Lower leg skin (tissue), 4 donors: ENCODE measurements at regions not wholly inside any gene's neighbourhood (a gene's known extent, or its start where the extent isn't known, plus 50 kb on each side); places are given as distances from the start of the nearest gene placed in this dataset.

Experiments used
- DNase-seq, 2 donors: peaks; one replicate each; pipeline ENCODE4 v3.0.0-alpha.2; 2019; ENCODE audit warnings: low spot score in 2 of 2
- H3K4me3 ChIP-seq: fragments of 200-600 bp; sonication (generic); 2 replicates; pipeline ENCODE4 v1.5.1; 2017; ENCODE audit warnings: mild to moderate bottlenecking, low read depth; ENCODE audit not compliant: poor library complexity, severe bottlenecking
- POLR2A ChIP-seq, 2 donors: fragments of 450-650 bp; IDR thresholded peaks; one replicate each; pipeline ENCODE4 v1.6.1; 2016 to 2017; ENCODE audit warnings: antibody characterized with exemption in 2 of 2, mild to moderate bottlenecking in 1 of 2, moderate library complexity in 1 of 2
- WGBS, 2 donors: methylation state at CpG; one replicate each; pipeline ENCODE4 v1.1.5; 2018; 5-methylcytosine and 5-hydroxymethylcytosine counted together
- intact Hi-C: fragments of 100-400 bp; cut with DNase I; formaldehyde crosslinking; loops from one replicate; pipeline ENCODE4 v1.15.0; 2023; ENCODE audit warnings: low total_unique reads
- TF ChIP-seq, protein P1 (sequence below), 3 donors: fragments of 450-650 bp; IDR thresholded peaks; one replicate each; pipeline ENCODE4 v1.5.1; 2016; ENCODE audit warnings: antibody characterized with exemption in 3 of 3, mild to moderate bottlenecking in 3 of 3, moderate library complexity in 2 of 3

DNA sequence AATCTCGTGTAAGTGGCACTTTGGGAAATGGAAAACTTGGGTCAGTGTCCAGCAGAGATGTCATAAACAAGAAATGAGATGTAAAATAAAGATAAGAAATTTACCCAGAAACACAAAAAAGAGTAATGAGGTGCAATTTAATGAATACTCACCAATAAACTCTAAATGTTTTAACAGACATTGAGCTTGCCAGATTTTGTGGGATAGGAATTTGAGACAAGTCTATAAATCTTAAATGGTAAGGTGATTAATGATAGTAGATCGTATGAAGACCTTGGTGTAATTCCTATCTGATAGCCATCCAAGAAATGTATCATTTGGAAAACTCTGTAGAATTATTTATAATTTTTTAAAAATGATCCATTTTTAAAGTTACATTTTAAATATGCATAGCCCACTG is 682.4 kb downstream of the MAT2B start:
- 48 to 63% methylated on average over 2 of the region's 2 CpGs for WGBS, 2 donors
- intact Hi-C loops = no loop called here
- DNase-seq = no peak
- TF ChIP-seq, protein P1, sequence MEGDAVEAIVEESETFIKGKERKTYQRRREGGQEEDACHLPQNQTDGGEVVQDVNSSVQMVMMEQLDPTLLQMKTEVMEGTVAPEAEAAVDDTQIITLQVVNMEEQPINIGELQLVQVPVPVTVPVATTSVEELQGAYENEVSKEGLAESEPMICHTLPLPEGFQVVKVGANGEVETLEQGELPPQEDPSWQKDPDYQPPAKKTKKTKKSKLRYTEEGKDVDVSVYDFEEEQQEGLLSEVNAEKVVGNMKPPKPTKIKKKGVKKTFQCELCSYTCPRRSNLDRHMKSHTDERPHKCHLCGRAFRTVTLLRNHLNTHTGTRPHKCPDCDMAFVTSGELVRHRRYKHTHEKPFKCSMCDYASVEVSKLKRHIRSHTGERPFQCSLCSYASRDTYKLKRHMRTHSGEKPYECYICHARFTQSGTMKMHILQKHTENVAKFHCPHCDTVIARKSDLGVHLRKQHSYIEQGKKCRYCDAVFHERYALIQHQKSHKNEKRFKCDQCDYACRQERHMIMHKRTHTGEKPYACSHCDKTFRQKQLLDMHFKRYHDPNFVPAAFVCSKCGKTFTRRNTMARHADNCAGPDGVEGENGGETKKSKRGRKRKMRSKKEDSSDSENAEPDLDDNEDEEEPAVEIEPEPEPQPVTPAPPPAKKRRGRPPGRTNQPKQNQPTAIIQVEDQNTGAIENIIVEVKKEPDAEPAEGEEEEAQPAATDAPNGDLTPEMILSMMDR (IDR thresholded peaks at IDR 0.05) = no peak
- no peak for TF ChIP-seq POLR2A (IDR thresholded peaks at IDR 0.05)
- H3K4me3 ChIP-seq = no peak overlapping the region

DNA sequence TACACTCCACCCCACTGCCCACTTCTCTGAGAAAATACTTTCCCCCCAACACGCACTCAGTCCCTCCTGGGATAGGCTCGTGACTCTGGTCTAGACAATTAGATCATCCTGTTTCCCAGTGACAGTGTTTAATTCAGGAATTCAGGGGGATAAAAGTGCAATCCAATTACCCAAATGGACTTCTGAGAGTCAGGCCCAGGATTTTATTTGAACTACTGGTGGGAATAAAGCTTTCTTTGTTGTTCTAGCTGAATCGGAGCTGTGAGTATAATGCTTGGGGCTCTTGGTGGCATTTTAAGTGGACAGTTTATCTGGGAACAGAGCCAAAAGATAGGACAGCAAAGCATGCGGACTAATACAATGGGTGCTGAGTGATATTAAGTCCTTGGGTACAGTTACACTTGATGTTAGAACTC is 683.3 kb downstream of the MAT2B start:
- TF ChIP-seq, protein P1 (IDR thresholded peaks at IDR 0.05) = no peak
- TF ChIP-seq POLR2A (IDR thresholded peaks at IDR 0.05) = no peak
- H3K4me3 ChIP-seq = no peak overlapping the region
- no peak for DNase-seq
- intact Hi-C loops = no loop called here
- 61 to 65% methylated on average over 4 of the region's 4 CpGs for WGBS, 2 donors

DNA sequence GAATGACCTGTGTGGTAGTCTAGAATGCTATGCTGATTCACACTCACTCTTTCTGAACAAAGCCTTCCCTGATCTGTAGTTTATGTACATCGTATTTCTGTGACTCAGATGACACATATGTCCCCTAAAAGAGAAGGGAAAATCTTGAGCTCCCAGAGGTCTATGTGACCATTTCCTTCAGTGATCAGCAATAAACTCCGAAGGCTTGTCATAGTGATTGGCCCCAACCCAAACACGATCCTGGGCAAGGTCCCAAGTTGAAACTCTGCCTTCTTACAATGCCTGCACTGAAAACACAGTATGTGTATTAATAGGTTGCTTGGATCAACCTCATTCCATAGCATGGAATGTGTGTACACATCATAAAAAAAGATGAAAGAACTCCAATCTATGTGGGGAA is 685.8 kb downstream of the MAT2B start:
- H3K4me3 ChIP-seq = no peak overlapping the region
- no peak for DNase-seq
- intact Hi-C loops = no loop called here
- 22 to 24% methylated on average over 3 of the region's 3 CpGs for WGBS, 2 donors
- no peak for TF ChIP-seq POLR2A (IDR thresholded peaks at IDR 0.05)
- TF ChIP-seq, protein P1 (IDR thresholded peaks at IDR 0.05) = no peak

DNA sequence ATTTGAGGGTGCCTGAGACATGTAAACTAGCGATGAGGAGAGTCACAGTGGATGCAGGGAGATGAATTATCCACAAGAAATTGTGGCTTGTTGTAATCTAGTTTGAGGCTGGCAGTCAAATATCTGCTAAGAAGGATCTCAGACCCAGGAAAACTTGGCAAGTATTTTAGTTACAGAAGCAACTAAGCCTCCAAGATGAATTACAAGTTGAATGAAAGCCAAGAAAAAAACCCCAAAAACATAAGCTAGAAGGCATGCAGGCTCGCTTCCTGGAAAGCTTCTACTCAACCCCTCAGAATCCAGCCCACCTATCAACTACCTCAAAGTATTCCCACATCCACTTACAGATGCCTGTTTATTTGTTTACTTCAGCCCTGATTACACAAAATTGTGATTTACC is 696.9 kb downstream of the MAT2B start:
- 42 to 43% methylated on average over 2 of the region's 2 CpGs for WGBS, 2 donors
- no peak for TF ChIP-seq POLR2A (IDR thresholded peaks at IDR 0.05)
- TF ChIP-seq, protein P1 (IDR thresholded peaks at IDR 0.05) = no peak
- no peak overlapping the region for H3K4me3 ChIP-seq
- no peak for DNase-seq
- intact Hi-C loops = loop anchor here (5.0 kb wide), 1 partner anchor 925 kb away; no protein-coding TSS in a partner anchor

DNA sequence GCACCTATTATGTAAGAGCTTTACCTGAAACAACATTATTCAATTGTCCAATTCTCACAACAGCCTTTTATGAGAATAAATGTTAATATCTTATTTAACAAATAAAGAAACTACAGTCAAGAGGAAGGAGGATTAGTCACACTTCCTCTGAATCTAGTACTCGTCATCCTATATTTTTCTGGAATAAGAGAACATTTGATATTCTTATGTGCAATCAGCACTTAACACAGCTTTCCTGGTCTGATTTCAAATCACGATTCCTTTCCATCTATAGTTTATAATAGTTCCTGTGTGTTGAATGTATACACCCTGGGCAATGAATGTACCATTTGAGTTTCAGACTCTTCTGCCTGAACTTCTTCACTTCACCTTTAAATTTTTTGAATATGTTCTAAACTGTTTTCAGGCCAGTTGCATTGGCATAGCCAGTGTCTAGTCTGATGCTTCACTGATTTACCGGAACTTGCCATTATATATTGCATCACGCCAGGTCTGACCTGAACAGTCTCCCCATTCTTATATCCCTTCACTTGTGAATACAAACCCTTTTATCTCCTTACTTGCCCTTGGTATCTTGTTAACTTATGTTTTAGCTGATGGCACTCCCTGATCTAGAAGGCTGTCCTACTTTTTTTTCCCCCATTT is 698.3 kb downstream of the MAT2B start:
- TF ChIP-seq POLR2A (IDR thresholded peaks at IDR 0.05) = no peak
- TF ChIP-seq, protein P1 (IDR thresholded peaks at IDR 0.05) = no peak
- H3K4me3 ChIP-seq = no peak overlapping the region
- 70 to 72% methylated on average over 4 of the region's 4 CpGs for WGBS, 2 donors
- DNase-seq = no peak
- intact Hi-C loops = loop anchor here (5.0 kb wide), 1 partner anchor 926 kb away; no protein-coding TSS in a partner anchor
